GM23338 (cell line): ENCODE measurements at regions not wholly inside any gene's neighbourhood (a gene's known extent, or its start where the extent isn't known, plus 50 kb on each side); places are given as distances from the start of the nearest gene placed in this dataset.

Experiments
- ATAC-seq: fragments of 200-7000 bp; cut with Tn5 transposase; 3 replicates; pipeline ENCODE4 v1.9.1; 2020
- DNase-seq: peaks from one replicate; pipeline ENCODE4 v3.0.0-alpha.2; 2015; ENCODE audit warnings: low spot score
- H2AFZ ChIP-seq: fragments of 200-600 bp; sonication (generic); 2 replicates; pipeline ENCODE4 v1.8.0; 2016; ENCODE audit warnings: antibody characterized with exemption, mild to moderate bottlenecking, moderate library complexity
- H3F3A ChIP-seq: fragments of 200-600 bp; sonication (generic); replicated peaks from 2 replicates; pipeline ENCODE4 v1.8.0; 2017; ENCODE audit warnings: antibody characterized with exemption, mixed run types, low read depth
- H3K27ac ChIP-seq: fragments of 200-600 bp; sonication (generic); 2 replicates; pipeline ENCODE4 v1.6.1; 2016; ENCODE audit warnings: low read depth
- H3K27me3 ChIP-seq: fragments of 200-600 bp; sonication (generic); 2 replicates; pipeline ENCODE4 v1.8.0; 2016; ENCODE audit warnings: mild to moderate bottlenecking, mixed run types, moderate library complexity; ENCODE audit not compliant: insufficient read depth
- H3K36me3 ChIP-seq: fragments of 200-600 bp; sonication (generic); 2 replicates; pipeline ENCODE4 v1.8.0; 2016; ENCODE audit warnings: mild to moderate bottlenecking; ENCODE audit not compliant: insufficient read depth
- H3K4me1 ChIP-seq: fragments of 200-600 bp; sonication (generic); 2 replicates; pipeline ENCODE4 v1.8.0; 2016; ENCODE audit warnings: mild to moderate bottlenecking, moderate library complexity; ENCODE audit not compliant: insufficient read depth
- H3K4me2 ChIP-seq: fragments of 200-600 bp; sonication (generic); 2 replicates; pipeline ENCODE4 v1.7.1; 2017; ENCODE audit warnings: mixed run types
- H3K4me3 ChIP-seq: fragments of 200-600 bp; sonication (generic); 2 replicates; pipeline ENCODE4 v1.6.1; 2016; ENCODE audit warnings: mixed run types
- H3K79me2 ChIP-seq: fragments of 200-600 bp; sonication (generic); replicated peaks from 2 replicates; pipeline ENCODE4 v1.8.0; 2017; ENCODE audit warnings: mild to moderate bottlenecking; ENCODE audit not compliant: insufficient read depth
- H3K9me2 ChIP-seq: fragments of 200-600 bp; sonication (generic); 2 replicates; pipeline ENCODE4 v1.8.0; 2017; ENCODE audit not compliant: insufficient read depth
- H4K20me1 ChIP-seq: fragments of 200-600 bp; sonication (generic); replicated peaks from 2 replicates; pipeline ENCODE4 v1.8.0; 2017; ENCODE audit warnings: mild to moderate bottlenecking; ENCODE audit not compliant: insufficient read depth
- H3K27ac Mint-ChIP-seq: 2 replicates; pipeline ENCODE4 v1.8.0; 2020; ENCODE audit warnings: inconsistent platforms, mild to moderate bottlenecking, moderate library complexity, mixed read lengths
- H3K27me3 Mint-ChIP-seq: 3 replicates; pipeline ENCODE4 v1.8.0; 2022; ENCODE audit warnings: low read depth, mild to moderate bottlenecking, moderate library complexity, mixed read lengths, inconsistent platforms; ENCODE audit not compliant: insufficient read depth, poor library complexity
- H3K36me3 Mint-ChIP-seq: 3 replicates; pipeline ENCODE4 v1.8.0; 2021; ENCODE audit warnings: low read depth, mild to moderate bottlenecking, inconsistent platforms, moderate library complexity, mixed read lengths
- H3K4me1 Mint-ChIP-seq: 3 replicates; pipeline ENCODE4 v1.8.0; 2020; ENCODE audit warnings: mild to moderate bottlenecking, inconsistent platforms, mixed read lengths
- H3K4me3 Mint-ChIP-seq: 3 replicates; pipeline ENCODE4 v1.8.0; 2021; ENCODE audit warnings: moderate library complexity, mild to moderate bottlenecking, inconsistent platforms, mixed read lengths
- H3K9me3 Mint-ChIP-seq: 3 replicates; pipeline ENCODE4 v1.8.0; 2020; ENCODE audit warnings: moderate library complexity, mild to moderate bottlenecking, inconsistent platforms, mixed read lengths
- CREB1 ChIP-seq: fragments of 250-450 bp; sonication (Bioruptor Pico); IDR thresholded peaks from 2 replicates; pipeline ENCODE4 v1.5.0; 2020; ENCODE audit warnings: low read depth, mild to moderate bottlenecking, moderate library complexity
- CTCF ChIP-seq, 2 experiments: fragments of 200-600 bp in 1 of 2; sonication (generic) in 1 of 2; conservative IDR thresholded peaks; 2 replicates each; pipeline versions ENCODE4 v1.5.1 to v1.6.1; 2016 to 2017; ENCODE audit warnings: antibody characterized with exemption in 2 of 2, low read depth in 2 of 2, mild to moderate bottlenecking in 2 of 2, moderate library complexity in 1 of 2
- ETS1 ChIP-seq: IDR thresholded peaks from 2 replicates; pipeline ENCODE4 v1.6.1; 2016; ENCODE audit warnings: antibody characterized with exemption
- EZH2 ChIP-seq: fragments of 200-600 bp; sonication (generic); IDR thresholded peaks from one replicate; pipeline ENCODE4 v1.8.0; 2017; ENCODE audit warnings: antibody characterized with exemption, mild to moderate bottlenecking, low read depth; ENCODE audit not compliant: unreplicated experiment
- EZH2phosphoT487 ChIP-seq: fragments of 200-600 bp; sonication (generic); IDR thresholded peaks from one replicate; pipeline ENCODE4 v1.8.1; 2018; ENCODE audit warnings: antibody characterized with exemption; ENCODE audit not compliant: unreplicated experiment
- JUNB ChIP-seq: IDR thresholded peaks from one replicate; pipeline ENCODE4 v1.6.1; 2016; ENCODE audit warnings: antibody characterized with exemption; ENCODE audit not compliant: unreplicated experiment
- NANOG ChIP-seq: IDR thresholded peaks from 2 replicates; pipeline ENCODE4 v1.6.1; 2016; ENCODE audit warnings: antibody characterized with exemption, borderline replicate concordance
- POLR2AphosphoS5 ChIP-seq: IDR thresholded peaks from 2 replicates; pipeline ENCODE4 v1.6.1; 2016; ENCODE audit warnings: antibody characterized with exemption, low read depth
- REST ChIP-seq: IDR thresholded peaks from one replicate; pipeline ENCODE4 v1.6.1; 2018; ENCODE audit warnings: antibody characterized with exemption; ENCODE audit not compliant: unreplicated experiment
- STAT1 ChIP-seq: IDR thresholded peaks from one replicate; pipeline ENCODE4 v1.6.1; 2016; ENCODE audit warnings: antibody characterized with exemption; ENCODE audit not compliant: unreplicated experiment
- ZNF114 ChIP-seq: fragments of 250-450 bp; sonication (Bioruptor Pico); IDR thresholded peaks from 2 replicates; pipeline ENCODE4 v1.5.0; 2020; ENCODE audit warnings: mild to moderate bottlenecking, moderate library complexity
- ZNF331 ChIP-seq: fragments of 250-450 bp; sonication (Bioruptor Pico); IDR thresholded peaks from 2 replicates; pipeline ENCODE4 v1.5.0; 2020; ENCODE audit warnings: low read depth, mild to moderate bottlenecking, moderate library complexity
- ZNF462 ChIP-seq: fragments of 250-450 bp; sonication (Bioruptor Pico); IDR thresholded peaks from 2 replicates; pipeline ENCODE4 v1.5.0; 2020; ENCODE audit warnings: mild to moderate bottlenecking, moderate library complexity

GRCh38 chr2:144131042-144131441, 388.9 kb downstream of the ZEB2 start:
- H3K4me2 ChIP-seq = no peak overlapping the region
- H3K36me3 Mint-ChIP-seq = no peaks in the 10 kb centered on the region
- H3K9me3 Mint-ChIP-seq = no peaks in the 10 kb centered on the region
- no peaks in the 10 kb centered on the region for H3K36me3 ChIP-seq
- H3K27me3 Mint-ChIP-seq = no peaks in the 10 kb centered on the region
- no peaks in the 10 kb centered on the region for H3F3A ChIP-seq
- H3K27ac Mint-ChIP-seq = no peak overlapping the region
- no peak for DNase-seq
- H4K20me1 ChIP-seq = no peaks in the 10 kb centered on the region
- peaks cover 12% of the 10 kb centered on the region; the same call in 1 of the 2 replicates for H3K27me3 ChIP-seq
- H3K79me2 ChIP-seq = no peaks in the 10 kb centered on the region
- TF ChIP-seq CREB1 (CRISPR knock-in tag) (no peak), JUNB (no peak), STAT1 (no peak), ZNF114 (no peak), NANOG (no peak), REST (no peak), ETS1 (no peak), EZH2 (no peak), ZNF331 (no peak), EZH2phosphoT487 (no peak), ZNF462 (CRISPR knock-in tag) (no peak), POLR2AphosphoS5 (no peak), CTCF (conservative IDR thresholded peaks at IDR 0.05; ENCODE audit: low read depth in 2 of 2) (no peak)
- peaks cover 13% of the 10 kb centered on the region; the same call in 1 of the 2 replicates for H3K4me1 ChIP-seq
- no peak overlapping the region for H3K4me3 Mint-ChIP-seq
- no peak overlapping the region for H3K27ac ChIP-seq
- no peaks in the 10 kb centered on the region for H3K9me2 ChIP-seq
- H3K4me1 Mint-ChIP-seq = peaks cover 5% of the 10 kb centered on the region; the same call in 2 of the 3 replicates
- ATAC-seq = no peak
- no peak overlapping the region for H2AFZ ChIP-seq
- H3K4me3 ChIP-seq = no peak overlapping the region
